Panc1 (cell line): ENCODE measurements at regions not wholly inside any gene's neighbourhood (a gene's known extent, or its start where the extent isn't known, plus 50 kb on each side); places are given as distances from the start of the nearest gene placed in this dataset.
"Not testable (repeated sequence)": the region's sequence is repeated elsewhere in the genome, so short reads cannot be mapped to it uniquely, and the experiment has no call there.

Experiments used
- ATAC-seq: fragments of 200-7000 bp; cut with Tn5 transposase; 2 replicates; pipeline ENCODE4 v1.9.1; 2020; ENCODE audit warnings: mild to moderate bottlenecking, moderate library complexity
- BruUV-seq: library from RNA; stranded (reverse); fragments of 400-500 nt; replicated peaks from 2 replicates; lab custom pipeline; 2021; lab: Mats Ljungman, UMichigan
- CTCF ChIA-PET: fragments of 300-600 bp; sonication (Branson Sonifier 250); formaldehyde crosslinking; loops from one replicate; lab custom pipeline; 2022; ENCODE audit warnings: antibody characterized with exemption; lab: Charles Lee
- POLR2A ChIA-PET: fragments of 300-600 bp; sonication (Branson Sonifier 250); formaldehyde crosslinking; loops from one replicate; lab custom pipeline; 2022; ENCODE audit warnings: antibody characterized with exemption; lab: Charles Lee
- DNase-seq: peaks from one replicate; pipeline ENCODE4 v3.0.0-alpha.2; 2010; ENCODE audit warnings: low read depth, low spot score
- H3K27ac ChIP-seq: 2 replicates; pipeline ENCODE4 v1.5.1; 2011; ENCODE audit warnings: mild to moderate bottlenecking, low read length, inconsistent platforms
- H3K27me3 ChIP-seq: fragments of 200-500 bp; sonication (Bioruptor generic); 2 replicates; pipeline ENCODE4 v1.6.0; 2014; ENCODE audit warnings: low read length, inconsistent platforms; ENCODE audit not compliant: control insufficient read depth, insufficient read depth
- H3K36me3 ChIP-seq: fragments of 200-500 bp; sonication (Bioruptor generic); 2 replicates; pipeline ENCODE4 v1.5.1; 2014; ENCODE audit warnings: inconsistent platforms, mild to moderate bottlenecking, low read length, moderate library complexity; ENCODE audit not compliant: control insufficient read depth, insufficient read depth
- H3K4me1 ChIP-seq: 2 replicates; pipeline ENCODE4 v1.5.1; 2011; ENCODE audit warnings: inconsistent platforms, mild to moderate bottlenecking, low read length, moderate library complexity; ENCODE audit not compliant: control insufficient read depth, insufficient read depth
- H3K4me3 ChIP-seq, 2 experiments: 2 replicates each; pipeline ENCODE4 v1.5.1; 2011 to 2012; ENCODE audit warnings: low read depth in 2 of 2, low read length in 2 of 2, mild to moderate bottlenecking in 2 of 2, inconsistent platforms in 1 of 2, moderate library complexity in 1 of 2
- H3K9me3 ChIP-seq: fragments of 200-500 bp; sonication (Bioruptor generic); 2 replicates; pipeline ENCODE4 v1.5.1; 2014; ENCODE audit warnings: low read depth, mild to moderate bottlenecking, inconsistent platforms, low read length, moderate library complexity; ENCODE audit not compliant: control insufficient read depth, insufficient read depth
- CTCF ChIP-seq: fragments of 450-650 bp; IDR thresholded peaks from 2 replicates; pipeline ENCODE4 v1.5.1; 2017; ENCODE audit warnings: mild to moderate bottlenecking
- POLR2AphosphoS5 ChIP-seq: IDR thresholded peaks from 2 replicates; pipeline ENCODE4 v1.6.1; 2012; ENCODE audit warnings: mild to moderate bottlenecking, low read depth, low read length, moderate library complexity
- REST ChIP-seq, 2 experiments: IDR thresholded peaks; 2 replicates each; pipeline ENCODE4 v1.6.1; 2011 to 2012; ENCODE audit warnings: low read depth in 2 of 2, control low read depth in 1 of 2, low read length in 1 of 2, mild to moderate bottlenecking in 1 of 2, moderate library complexity in 1 of 2; ENCODE audit not compliant: insufficient read depth in 1 of 2
- SIN3A ChIP-seq: IDR thresholded peaks from 2 replicates; pipeline ENCODE4 v1.6.1; 2012; ENCODE audit warnings: low read depth, mild to moderate bottlenecking, low read length, moderate library complexity, borderline replicate concordance; ENCODE audit not compliant: insufficient read depth
- TCF7L2 ChIP-seq: IDR thresholded peaks from 2 replicates; pipeline ENCODE4 v1.6.1; 2011; ENCODE audit warnings: mild to moderate bottlenecking, low read depth, low read length, inconsistent platforms
- in situ Hi-C: cut with HindIII; loops from 2 replicates; pipeline ENCODE4 v1.10.0; 2016; ENCODE audit warnings: low sequenced_read_pairs, low pct_unique_long_range_greater_than_20kb
- intact Hi-C: fragments of 100-400 bp; cut with micrococcal nuclease; formaldehyde crosslinking; loops from one replicate; pipeline ENCODE4 v1.10.0; 2022; ENCODE audit not compliant: unreplicated experiment

GRCh38 chr11:98068251-98068650 is 952.5 kb upstream of the CNTN5 start:
- intact Hi-C loops = no loop called here
- CTCF ChIA-PET = no interaction called here
- in situ Hi-C loops = no loop called here
- Histone ChIP-seq H3K9me3 (no peaks in the 10 kb centered on the region), H3K27ac (no peak overlapping the region), H3K4me3 (no peak overlapping the region), H3K4me1 (no peaks in the 10 kb centered on the region), H3K27me3 (no peaks in the 10 kb centered on the region), H3K36me3 (no peaks in the 10 kb centered on the region)
- TF ChIP-seq POLR2AphosphoS5 (no peak), TCF7L2 (no peak), SIN3A (no peak), CTCF (no peak), REST (IDR thresholded peaks at IDR 0.05; ENCODE audit: insufficient read depth in 1 of 2, low read depth in 2 of 2, low read length in 1 of 2) (no peak)
- no TSS peak for BruUV-seq
- POLR2A ChIA-PET = no interaction called here
- ATAC-seq (no peak), DNase-seq (no peak)

GRCh38 chr11:98069147-98069546 is 951.6 kb upstream of the CNTN5 start:
- ATAC-seq, CTCF ChIA-PET, H3K4me1 ChIP-seq, DNase-seq, H3K9me3 ChIP-seq, intact Hi-C loops, BruUV-seq, H3K4me3 ChIP-seq, in situ Hi-C loops, H3K27ac ChIP-seq, POLR2A ChIA-PET, H3K27me3 ChIP-seq, H3K36me3 ChIP-seq: not testable (repeated sequence)

GRCh38 chr11:98069861-98070260 is 950.9 kb upstream of the CNTN5 start:
- CTCF ChIA-PET = no interaction called here
- no peaks in the 10 kb centered on the region for H3K27me3 ChIP-seq
- TF ChIP-seq TCF7L2 = no peak
- no peak for TF ChIP-seq SIN3A
- no peak for TF ChIP-seq POLR2AphosphoS5
- TF ChIP-seq CTCF = no peak
- no peak for TF ChIP-seq REST (IDR thresholded peaks at IDR 0.05; ENCODE audit: insufficient read depth in 1 of 2, low read depth in 2 of 2, low read length in 1 of 2)
- DNase-seq (no peak), ATAC-seq (no peak)
- no peaks in the 10 kb centered on the region for H3K36me3 ChIP-seq
- H3K4me3 ChIP-seq = no peak overlapping the region
- in situ Hi-C loops (no loop called here), intact Hi-C loops (no loop called here)
- no peak overlapping the region for H3K27ac ChIP-seq
- POLR2A ChIA-PET = no interaction called here
- no peaks in the 10 kb centered on the region for H3K9me3 ChIP-seq
- BruUV-seq = no TSS peak
- H3K4me1 ChIP-seq = no peaks in the 10 kb centered on the region
